Adrenal gland (tissue), 9 donors: ENCODE measurements at regions not wholly inside any gene's neighbourhood (a gene's known extent, or its start where the extent isn't known, plus 50 kb on each side); places are given as distances from the start of the nearest gene placed in this dataset.

Source experiments
- DNase-seq, 7 donors: peaks; one replicate each; pipeline ENCODE4 v3.0.0-alpha.2; 2019 to 2020
- H3K27ac ChIP-seq, 5 donors: fragments of 200-600 bp; sonication (generic) in 4 of 5; 1 replicate in 3 of 5; 2 replicates in 2 of 5; pipeline versions ENCODE4 v1.5.1 to v1.8.0; 2016 to 2020; ENCODE audit warnings: mild to moderate bottlenecking in 1 of 5
- H3K27me3 ChIP-seq: fragments of 200-600 bp; 2 replicates; pipeline ENCODE4 v1.8.0; 2021
- H3K36me3 ChIP-seq, 2 donors: fragments of 200-600 bp; replicated peaks in 1 of 2; 1 replicate in 1 of 2; 2 replicates in 1 of 2; pipeline versions ENCODE4 v1.5.1 to v1.8.0; 2018 to 2022
- H3K4me1 ChIP-seq, 2 donors: fragments of 200-600 bp; replicated peaks in 1 of 2; 1 replicate in 1 of 2; 2 replicates in 1 of 2; pipeline versions ENCODE4 v1.5.1 to v1.8.0; 2018 to 2021
- H3K4me3 ChIP-seq, 4 donors: fragments of 200-600 bp; sonication (generic) in 3 of 4; one replicate each; pipeline ENCODE4 v1.5.1; 2016 to 2018
- H3K9me3 ChIP-seq, 3 donors: fragments of 200-600 bp; sonication (generic) in 1 of 3; replicated peaks in 1 of 3; 1 replicate in 2 of 3; 2 replicates in 1 of 3; pipeline versions ENCODE4 v1.5.1 to v1.8.0; 2016 to 2021
- CTCF ChIP-seq, 6 experiments: fragments of 450-650 bp in 4 of 6; fragments of 200-600 bp in 2 of 6; sonication (generic) in 1 of 6; IDR thresholded peaks; 1 replicate in 5 of 6; 2 replicates in 1 of 6; pipeline versions ENCODE4 v1.5.1 to v1.8.0; 2016 to 2021; ENCODE audit warnings: antibody characterized with exemption in 6 of 6, mild to moderate bottlenecking in 2 of 6, moderate library complexity in 1 of 6
- POLR2A ChIP-seq, 2 donors: fragments of 450-650 bp; IDR thresholded peaks; one replicate each; pipeline ENCODE4 v1.6.1; 2017; ENCODE audit warnings: antibody characterized with exemption in 2 of 2, mild to moderate bottlenecking in 2 of 2, moderate library complexity in 1 of 2
- WGBS, 4 donors: extraction: QIAGEN DNeasy Blood & Tissue Kit in 2 of 4; methylation state at CpG; one replicate each; pipeline versions ENCODE4 v1.1.5 to v1.1.7; 2013 to 2017; 5-methylcytosine and 5-hydroxymethylcytosine counted together
- intact Hi-C, 2 donors: fragments of 100-400 bp; cut with DNase I; formaldehyde crosslinking; loops; one replicate each; pipeline versions ENCODE4 v1.14.1 to v1.15.0; 2022 to 2023
- donor health status: healthy with polysubstance abuse.
- donor health status: Bipolar disorder and iron deficiency.
- donor health status: DM: yes; HTN: yes; CAD: no.
- donor health status: DM: no; HTN: no; CAD: no.
- donor health status: DM: no; HTN: no; CAD: no.

- no peak overlapping the region for H3K4me3 ChIP-seq
- DNase-seq, result no peak
- no peaks in the 10 kb centered on the region for H3K9me3 ChIP-seq
- no peaks in the 10 kb centered on the region for H3K27me3 ChIP-seq
- intact Hi-C loops, result no loop called here
- no peak overlapping the region for H3K27ac ChIP-seq
- H3K4me1 ChIP-seq, result no peaks in the 10 kb centered on the region
- H3K36me3 ChIP-seq, result no peaks in the 10 kb centered on the region
- TF ChIP-seq POLR2A (IDR thresholded peaks at IDR 0.05), result no peak
- TF ChIP-seq CTCF (IDR thresholded peaks at IDR 0.05), result no peak
- 42 to 57% (median 45%) methylated on average over 4 of the region's 4 CpGs for WGBS, 4 donors
Measured at GRCh38 chr11:133711545-133711944, 133.8 kb downstream of the SPATA19 start.

- Histone ChIP-seq H3K4me3 (no peak overlapping the region), H3K4me1 (no peaks in the 10 kb centered on the region), H3K27ac (no peak overlapping the region), H3K36me3 (no peaks in the 10 kb centered on the region), H3K27me3 (no peaks in the 10 kb centered on the region), H3K9me3 (no peaks in the 10 kb centered on the region)
- intact Hi-C loops, result no loop called here
- DNase-seq, result no peak
- TF ChIP-seq POLR2A (IDR thresholded peaks at IDR 0.05), result no peak
- TF ChIP-seq CTCF (IDR thresholded peaks at IDR 0.05), result no peak
- WGBS, 4 donors, result 59 to 64% (median 61%) methylated on average over 4 of the region's 4 CpGs
Measured at GRCh38 chr11:133710681-133711240, 134.6 kb downstream of the SPATA19 start.

GRCh38 chr11:133710241-133710640 lies 135.1 kb downstream of the SPATA19 start:
- no peak for TF ChIP-seq POLR2A (IDR thresholded peaks at IDR 0.05)
- no peak for TF ChIP-seq CTCF (IDR thresholded peaks at IDR 0.05)
- intact Hi-C loops, result no loop called here

GRCh38 chr11:133708547-133709051 lies 136.7 kb downstream of the SPATA19 start:
- Histone ChIP-seq H3K9me3 (no peaks in the 10 kb centered on the region), H3K27ac (no peak overlapping the region), H3K36me3 (no peaks in the 10 kb centered on the region), H3K27me3 (no peaks in the 10 kb centered on the region), H3K4me1 (no peaks in the 10 kb centered on the region), H3K4me3 (no peak overlapping the region)
- DNase-seq, result no peak
- TF ChIP-seq CTCF (IDR thresholded peaks at IDR 0.05) (no peak), POLR2A (IDR thresholded peaks at IDR 0.05) (no peak)
- intact Hi-C loops, result no loop called here
- 69 to 82% (median 75%) methylated on average over 5 of the region's 5 CpGs for WGBS, 4 donors

More at GRCh38 chr11:133710241-133710640, 135.1 kb downstream of the SPATA19 start:
- Histone ChIP-seq H3K27ac (no peak overlapping the region), H3K36me3 (no peaks in the 10 kb centered on the region), H3K4me1 (no peaks in the 10 kb centered on the region), H3K27me3 (no peaks in the 10 kb centered on the region), H3K9me3 (no peaks in the 10 kb centered on the region), H3K4me3 (no peak overlapping the region)
- WGBS, 4 donors, result 64 to 75% (median 71%) methylated on average over 3 of the region's 3 CpGs
- DNase-seq, result no peak
